Memory B cell (primary cell): ENCODE measurements at regions not wholly inside any gene's neighbourhood (a gene's known extent, or its start where the extent isn't known, plus 50 kb on each side); places are given as distances from the start of the nearest gene placed in this dataset.

ENCODE experiments used
- ATAC-seq: fragments of 150-1000 bp; cut with Tn5 transposase; 2 replicates; pipeline ENCODE4 v1.10.0; 2021; ENCODE audit warnings: low read depth, mild to moderate bottlenecking, moderate library complexity
- DNase-seq, 2 donors: peaks; one replicate each; pipeline ENCODE4 v3.0.0; 2022; ENCODE audit warnings: low spot score in 2 of 2
- H3K27ac Mint-ChIP-seq: one replicate; pipeline ENCODE4 v1.8.0; 2022; ENCODE audit warnings: mild to moderate bottlenecking, moderate library complexity, mixed read lengths
- H3K27me3 Mint-ChIP-seq: one replicate; pipeline ENCODE4 v1.8.0; 2022; ENCODE audit warnings: mixed read lengths
- H3K36me3 Mint-ChIP-seq: one replicate; pipeline ENCODE4 v1.8.0; 2022; ENCODE audit warnings: mild to moderate bottlenecking, mixed read lengths
- H3K4me1 Mint-ChIP-seq: one replicate; pipeline ENCODE4 v1.8.0; 2022; ENCODE audit warnings: mixed read lengths
- H3K4me3 Mint-ChIP-seq: one replicate; pipeline ENCODE4 v1.8.0; 2022; ENCODE audit warnings: mild to moderate bottlenecking, moderate library complexity, mixed read lengths
- H3K9me3 Mint-ChIP-seq: one replicate; pipeline ENCODE4 v1.8.0; 2022; ENCODE audit warnings: mixed read lengths

DNA sequence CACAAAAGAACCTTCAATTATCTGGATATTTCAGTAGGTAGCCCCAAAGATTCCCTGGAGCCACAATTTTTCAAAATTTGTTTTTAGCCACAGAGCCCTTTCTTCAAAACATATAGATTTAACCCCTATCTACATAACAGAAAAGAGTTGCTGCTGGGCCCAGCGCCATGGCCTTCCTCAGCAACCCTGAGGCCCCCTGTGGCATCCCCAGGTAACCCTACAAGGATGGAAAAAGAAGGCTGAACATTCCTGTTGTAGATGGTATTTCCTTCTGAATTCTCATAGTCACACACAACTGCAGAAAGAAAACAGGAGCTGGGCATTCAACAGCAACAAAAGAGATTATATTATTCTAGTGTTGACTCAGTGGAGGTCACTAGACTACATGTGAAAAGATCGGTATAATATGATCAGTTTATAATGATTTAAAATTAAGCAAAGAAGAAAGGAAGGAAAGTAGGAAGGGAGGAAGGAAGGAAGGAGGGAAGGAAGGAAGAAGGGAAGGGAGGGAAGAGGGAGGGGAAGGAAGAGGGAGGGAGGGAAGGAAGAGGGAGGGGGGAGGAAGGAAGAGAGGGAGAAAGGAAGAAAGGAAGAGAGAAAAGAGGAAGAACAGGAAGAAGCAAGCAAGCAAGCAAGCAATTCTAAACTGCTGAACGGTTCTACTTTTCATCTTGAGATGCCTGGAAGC is 342.5 kb upstream of the NR2F2 start:
- ATAC-seq (no peak), DNase-seq (no peak)
- Mint-ChIP-seq H3K4me3 (no peak overlapping the region), H3K27me3 (peaks cover 2% of the 10 kb centered on the region), H3K9me3 (peaks cover 7% of the 10 kb centered on the region), H3K36me3 (no peaks in the 10 kb centered on the region), H3K4me1 (no peaks in the 10 kb centered on the region), H3K27ac (no peak overlapping the region)

DNA sequence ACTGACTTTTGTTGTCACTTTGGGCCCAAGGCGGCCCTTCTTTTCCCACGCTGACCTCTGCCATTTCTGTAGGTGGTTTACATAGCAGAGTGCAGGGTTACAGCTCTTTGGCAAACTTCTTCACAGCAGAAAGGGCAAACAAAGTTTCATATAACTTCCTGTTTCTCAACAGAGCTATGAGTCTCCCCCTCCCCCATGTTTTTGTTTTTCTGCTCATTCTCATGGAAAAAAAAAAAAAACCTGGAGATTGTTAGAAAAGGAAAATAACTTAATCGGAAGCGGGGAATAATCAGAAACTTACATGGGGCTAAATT is 342.0 kb upstream of the NR2F2 start:
- no peak for DNase-seq

DNA sequence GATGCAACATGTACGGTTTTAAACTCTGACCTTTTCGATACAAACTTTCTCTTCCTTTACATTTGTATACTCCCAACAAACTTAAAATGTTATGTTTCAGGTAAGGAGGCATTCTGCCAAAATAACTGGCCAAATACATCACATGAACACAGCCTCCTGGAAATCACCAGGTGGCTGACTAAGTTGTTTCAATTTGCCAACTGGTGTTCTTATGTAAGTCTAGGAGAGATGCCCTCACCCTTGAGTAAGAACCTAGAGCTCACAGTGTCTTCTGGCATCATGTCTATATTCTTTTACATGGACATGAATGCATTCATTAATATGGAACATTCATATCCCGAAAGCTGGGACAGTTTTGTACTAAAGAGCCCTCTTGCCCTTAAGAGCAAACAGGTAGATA is 341.1 kb upstream of the NR2F2 start:
- peaks cover 6% of the 10 kb centered on the region for H3K9me3 Mint-ChIP-seq
- no peaks in the 10 kb centered on the region for H3K4me1 Mint-ChIP-seq
- peaks cover 2% of the 10 kb centered on the region for H3K27me3 Mint-ChIP-seq
- H3K4me3 Mint-ChIP-seq, result no peak overlapping the region
- ATAC-seq (no peak), DNase-seq (no peak)
- no peaks in the 10 kb centered on the region for H3K36me3 Mint-ChIP-seq
- H3K27ac Mint-ChIP-seq, result no peak overlapping the region

More for the DNA sequence above, 342.0 kb upstream of the NR2F2 start:
- no peak for ATAC-seq
- H3K27ac Mint-ChIP-seq, result no peak overlapping the region
- H3K4me1 Mint-ChIP-seq, result no peaks in the 10 kb centered on the region
- peaks cover 2% of the 10 kb centered on the region for H3K27me3 Mint-ChIP-seq
- no peaks in the 10 kb centered on the region for H3K36me3 Mint-ChIP-seq
- no peak overlapping the region for H3K4me3 Mint-ChIP-seq
- peaks cover 7% of the 10 kb centered on the region for H3K9me3 Mint-ChIP-seq

DNA sequence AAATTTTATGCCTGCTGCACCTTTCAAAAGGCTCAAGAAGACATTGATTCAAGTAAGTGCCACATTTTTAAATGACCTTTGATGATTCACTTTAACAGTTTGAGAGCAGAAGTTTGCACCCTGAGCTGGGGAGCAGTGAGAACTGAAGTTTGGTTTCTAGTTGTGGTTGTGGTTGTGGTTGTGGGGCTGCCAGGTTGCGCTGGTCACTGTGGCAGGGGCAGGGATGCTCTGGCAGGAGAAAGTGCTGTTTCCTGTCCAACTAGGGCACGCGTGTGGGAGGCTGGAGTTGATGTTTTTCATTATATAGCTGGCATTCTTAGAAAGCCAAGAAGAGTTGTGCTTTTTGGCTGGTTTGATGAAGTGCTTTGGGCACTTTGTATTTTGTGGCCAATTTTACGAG is 339.7 kb upstream of the NR2F2 start:
- no peak overlapping the region for H3K4me3 Mint-ChIP-seq
- no peak for ATAC-seq
- H3K4me1 Mint-ChIP-seq, result no peaks in the 10 kb centered on the region
- DNase-seq, result no peak
- H3K27me3 Mint-ChIP-seq, result peaks cover 2% of the 10 kb centered on the region
- peaks cover 6% of the 10 kb centered on the region for H3K9me3 Mint-ChIP-seq
- no peak overlapping the region for H3K27ac Mint-ChIP-seq
- no peaks in the 10 kb centered on the region for H3K36me3 Mint-ChIP-seq

DNA sequence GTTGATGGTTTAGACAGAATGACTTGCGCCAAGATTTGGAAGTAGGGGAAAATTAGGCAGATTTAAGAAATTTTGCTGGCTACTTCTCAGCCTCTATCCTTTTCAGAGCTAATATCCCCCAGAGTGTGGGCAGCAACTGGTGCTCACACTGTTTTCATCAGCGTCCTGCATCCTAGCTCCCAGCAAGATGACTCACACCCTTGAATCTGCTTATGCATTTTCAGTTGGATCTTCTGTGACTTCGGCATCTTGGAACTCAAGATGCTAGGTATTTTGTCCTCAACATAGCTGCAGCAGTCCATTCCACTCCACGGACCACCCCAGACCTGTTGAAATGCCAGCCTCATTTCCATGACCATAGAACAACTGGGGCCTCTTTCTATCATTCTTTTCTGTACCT is 336.1 kb upstream of the NR2F2 start:
- no peak overlapping the region for H3K4me3 Mint-ChIP-seq
- H3K9me3 Mint-ChIP-seq, result peaks cover 3% of the 10 kb centered on the region
- H3K27ac Mint-ChIP-seq, result no peak overlapping the region
- H3K36me3 Mint-ChIP-seq, result no peaks in the 10 kb centered on the region
- H3K4me1 Mint-ChIP-seq, result no peaks in the 10 kb centered on the region
- ATAC-seq (no peak), DNase-seq (no peak)
- H3K27me3 Mint-ChIP-seq, result peaks cover 2% of the 10 kb centered on the region

DNA sequence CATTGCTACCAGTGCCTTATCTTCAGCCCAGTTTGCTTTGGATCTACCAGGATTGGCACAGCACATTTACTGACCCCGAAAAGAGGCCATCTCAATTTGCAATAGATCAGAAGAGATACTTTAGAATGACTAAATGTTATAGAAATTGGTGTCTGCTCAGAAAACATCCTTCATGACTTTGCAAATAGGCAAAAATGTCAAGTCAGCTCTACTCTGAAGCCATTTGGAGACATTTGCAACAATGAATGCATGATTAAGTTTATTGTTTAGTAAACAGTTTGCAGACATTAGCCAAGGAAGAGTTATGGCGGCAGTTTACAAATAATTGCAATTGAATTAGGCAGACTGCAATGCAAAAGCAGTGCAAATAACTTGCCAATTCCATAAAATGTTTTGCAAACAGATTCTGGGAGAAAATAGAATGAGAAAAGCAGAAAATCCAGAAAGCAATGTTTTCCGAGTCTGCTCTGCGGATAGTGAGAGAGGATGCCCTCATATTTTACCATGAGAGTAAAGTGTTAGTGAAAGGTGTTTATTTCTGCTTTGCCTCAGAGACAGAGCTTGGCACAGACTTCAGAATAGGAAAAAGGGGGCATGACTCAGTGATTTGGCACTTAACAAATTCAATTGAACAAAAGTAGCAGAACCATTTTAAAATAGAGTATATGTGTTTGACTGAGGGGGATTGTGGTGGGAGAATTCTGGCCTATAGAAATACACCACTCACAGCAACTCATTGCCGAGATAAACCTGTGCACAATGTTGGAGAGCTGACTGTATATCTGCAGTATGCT is 334.9 kb upstream of the NR2F2 start:
- ATAC-seq (no peak), DNase-seq (no peak)
- no peak overlapping the region for H3K27ac Mint-ChIP-seq
- no peaks in the 10 kb centered on the region for H3K36me3 Mint-ChIP-seq
- H3K4me3 Mint-ChIP-seq, result no peak overlapping the region
- H3K4me1 Mint-ChIP-seq, result no peaks in the 10 kb centered on the region
- H3K27me3 Mint-ChIP-seq, result no peaks in the 10 kb centered on the region
- peaks cover 2% of the 10 kb centered on the region for H3K9me3 Mint-ChIP-seq

DNA sequence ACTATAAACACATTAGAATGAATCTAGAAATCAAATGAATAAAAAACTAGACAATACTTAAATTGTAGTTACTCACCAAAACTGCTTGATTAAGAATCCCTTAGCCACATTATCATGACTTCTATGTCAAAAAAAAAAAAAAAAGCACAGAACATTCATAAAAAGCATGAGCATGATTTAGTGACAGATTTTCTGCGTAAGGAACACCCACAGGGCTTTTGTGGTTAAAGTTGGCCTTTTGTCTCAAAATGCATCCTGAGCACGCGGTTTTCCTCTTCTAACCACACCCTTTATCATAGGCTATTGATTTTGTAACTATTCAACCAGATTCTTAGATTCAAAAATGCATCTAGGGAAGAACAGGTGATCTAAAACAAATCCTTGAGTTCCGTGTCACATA is 334.0 kb upstream of the NR2F2 start:
- DNase-seq (no peak), ATAC-seq (no peak)
- Mint-ChIP-seq H3K9me3 (peaks cover 2% of the 10 kb centered on the region), H3K4me3 (no peak overlapping the region), H3K36me3 (no peaks in the 10 kb centered on the region), H3K27me3 (no peaks in the 10 kb centered on the region), H3K27ac (no peak overlapping the region), H3K4me1 (no peaks in the 10 kb centered on the region)

DNA sequence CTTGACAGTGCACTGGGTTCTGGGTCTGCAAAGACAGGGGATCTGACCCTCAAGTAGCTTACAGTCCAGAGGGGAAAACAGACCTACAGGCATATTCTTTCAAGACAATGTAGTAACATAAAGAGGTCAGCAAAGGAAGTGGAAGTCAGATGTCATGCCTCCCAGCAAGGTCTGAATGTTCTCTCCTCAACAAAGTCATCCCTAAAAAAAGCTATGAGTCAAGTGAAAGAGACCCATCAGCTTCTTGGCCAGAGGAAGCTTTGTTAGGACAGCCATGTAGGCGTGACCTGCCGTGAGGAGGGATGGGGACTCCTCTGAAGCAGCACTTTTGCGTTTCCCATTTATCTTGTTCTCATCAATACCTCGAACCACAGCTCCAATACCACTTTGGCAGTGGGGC is 331.6 kb upstream of the NR2F2 start:
- Mint-ChIP-seq H3K4me1 (no peaks in the 10 kb centered on the region), H3K4me3 (no peak overlapping the region), H3K27ac (no peak overlapping the region), H3K9me3 (peaks cover 2% of the 10 kb centered on the region), H3K36me3 (no peaks in the 10 kb centered on the region), H3K27me3 (no peaks in the 10 kb centered on the region)
- ATAC-seq (no peak), DNase-seq (no peak)

DNA sequence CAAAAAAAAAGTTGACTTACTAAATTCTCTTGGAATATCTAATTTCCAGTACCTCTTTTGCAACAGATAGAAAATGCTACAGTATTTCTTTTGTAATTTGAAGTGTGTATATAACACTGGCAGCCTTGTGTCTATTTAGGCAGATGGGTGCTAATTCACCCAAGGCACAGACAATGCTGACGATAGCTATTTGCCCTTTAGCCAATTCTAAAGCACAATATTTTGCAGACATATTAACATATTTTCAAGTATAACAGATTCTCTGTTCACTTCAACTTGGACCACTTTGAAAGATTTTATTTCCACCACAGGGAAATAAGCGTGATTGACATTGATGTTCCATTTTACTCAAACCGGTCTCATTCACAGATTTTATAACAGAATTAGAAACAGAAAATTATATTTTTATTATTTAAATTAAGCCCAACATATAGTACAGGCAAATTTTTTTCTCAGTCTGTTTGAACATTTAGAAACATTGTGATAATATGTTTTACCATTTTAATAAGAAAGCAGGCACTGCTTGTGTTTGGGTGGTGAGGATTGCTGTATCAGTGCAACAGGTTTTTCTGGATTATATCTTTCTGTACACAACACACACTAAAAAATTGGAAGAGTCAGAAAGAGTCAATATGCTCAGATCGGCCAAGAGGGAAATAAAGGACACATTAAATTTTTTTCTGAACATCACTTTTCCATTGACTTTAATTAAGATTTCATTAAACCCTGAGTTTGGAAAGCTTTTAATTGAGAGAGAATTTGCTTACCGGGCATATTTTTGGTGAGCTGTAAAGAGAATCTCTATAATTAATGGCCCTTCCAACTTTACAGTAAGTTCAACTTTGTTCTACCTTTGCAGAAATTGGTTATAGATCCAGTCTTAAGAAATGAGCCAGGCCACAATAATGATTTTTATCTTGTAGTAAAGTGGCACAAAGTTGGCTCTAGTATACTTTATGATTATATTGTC is 327.3 kb upstream of the NR2F2 start:
- no peaks in the 10 kb centered on the region for H3K36me3 Mint-ChIP-seq
- ATAC-seq, result no peak
- no peak overlapping the region for H3K4me3 Mint-ChIP-seq
- H3K9me3 Mint-ChIP-seq, result peaks cover 5% of the 10 kb centered on the region
- no peak overlapping the region for H3K27ac Mint-ChIP-seq
- no peaks in the 10 kb centered on the region for H3K27me3 Mint-ChIP-seq
- no peak for DNase-seq
- H3K4me1 Mint-ChIP-seq, result no peaks in the 10 kb centered on the region

DNA sequence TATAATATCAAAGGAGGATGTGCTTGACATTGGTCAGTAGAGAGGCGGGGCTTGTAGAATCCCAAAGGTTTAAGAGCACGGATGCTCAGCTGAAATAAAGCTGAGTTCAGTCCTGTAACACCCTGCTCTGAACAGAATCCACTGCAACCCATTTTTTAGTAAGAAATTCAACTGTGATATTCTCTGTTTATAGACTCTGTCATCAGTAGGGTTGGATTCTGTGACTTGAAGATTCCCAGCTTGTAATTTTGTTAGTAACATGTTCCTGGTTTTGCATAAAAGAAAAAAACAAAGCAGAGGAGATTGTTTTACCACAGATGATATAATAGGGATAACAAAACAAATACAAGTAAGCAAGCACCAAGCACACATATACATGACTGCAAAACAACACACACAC is 324.6 kb upstream of the NR2F2 start:
- Mint-ChIP-seq H3K9me3 (peaks cover 5% of the 10 kb centered on the region), H3K36me3 (no peaks in the 10 kb centered on the region), H3K27ac (no peak overlapping the region), H3K4me1 (no peaks in the 10 kb centered on the region), H3K4me3 (no peak overlapping the region), H3K27me3 (no peaks in the 10 kb centered on the region)
- DNase-seq (no peak), ATAC-seq (no peak)

DNA sequence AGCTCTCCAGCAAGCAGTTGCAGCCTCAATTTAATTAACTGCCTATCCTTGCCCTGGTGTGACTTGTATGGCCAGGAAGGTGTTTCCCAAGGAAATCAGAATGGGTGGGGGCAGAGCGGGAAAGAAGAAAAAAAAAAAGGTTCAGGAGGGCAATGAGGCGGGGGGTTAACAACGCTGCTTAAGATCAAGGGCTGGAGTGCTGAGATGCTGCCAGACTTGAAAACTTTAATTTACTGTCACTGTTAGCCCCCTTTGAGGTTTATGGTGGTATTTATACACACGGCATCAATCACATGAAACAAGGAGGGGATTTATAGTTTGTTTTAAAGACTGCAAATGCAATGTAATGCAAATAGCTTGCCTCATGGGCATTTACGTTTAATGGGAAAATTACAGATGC is 319.4 kb upstream of the NR2F2 start:
- Mint-ChIP-seq H3K36me3 (no peaks in the 10 kb centered on the region), H3K4me1 (no peaks in the 10 kb centered on the region), H3K9me3 (peaks cover 5% of the 10 kb centered on the region), H3K27me3 (no peaks in the 10 kb centered on the region), H3K27ac (no peak overlapping the region), H3K4me3 (no peak overlapping the region)
- ATAC-seq (no peak), DNase-seq (no peak)

DNA sequence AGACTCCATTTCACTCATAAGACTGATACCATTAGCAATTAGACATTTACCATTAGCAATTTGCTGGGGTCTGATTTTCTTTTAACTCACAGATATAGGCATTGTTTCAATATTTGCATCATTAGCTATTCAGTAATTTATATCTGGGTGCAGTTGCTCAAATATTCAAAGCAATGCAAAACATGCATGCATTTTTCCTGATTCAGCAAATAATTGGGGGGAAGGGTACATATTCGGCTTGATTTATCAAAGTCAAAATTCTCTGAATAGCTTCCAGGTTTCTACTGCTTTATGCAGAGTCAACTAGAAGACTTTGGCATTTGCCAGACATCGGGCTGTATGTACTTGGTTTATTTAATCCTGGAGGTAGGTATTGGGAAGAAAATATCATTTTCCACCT is 315.6 kb upstream of the NR2F2 start:
- Mint-ChIP-seq H3K4me1 (no peaks in the 10 kb centered on the region), H3K27me3 (no peaks in the 10 kb centered on the region), H3K27ac (no peak overlapping the region), H3K9me3 (peaks cover 1% of the 10 kb centered on the region), H3K4me3 (no peak overlapping the region), H3K36me3 (no peaks in the 10 kb centered on the region)
- no peak for DNase-seq
- no peak for ATAC-seq

DNA sequence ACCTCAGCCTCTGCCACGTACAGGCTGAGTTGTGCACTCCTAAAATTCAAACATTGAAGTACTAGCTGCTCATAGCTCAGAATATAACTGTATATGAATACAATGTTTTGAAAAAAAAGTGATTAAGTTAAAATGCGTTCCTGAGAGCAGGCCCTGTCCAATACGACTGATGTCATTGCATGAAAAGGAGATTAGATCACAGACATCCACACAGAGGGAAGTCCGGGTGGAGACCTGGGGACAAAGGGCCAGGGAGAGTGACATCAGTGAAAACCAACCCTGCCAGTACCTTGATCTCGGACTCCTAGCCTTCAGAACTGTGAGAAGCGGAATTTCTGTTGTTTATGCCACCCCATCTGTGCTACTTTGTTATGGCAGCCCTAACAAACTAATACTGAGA is 311.4 kb upstream of the NR2F2 start:
- Mint-ChIP-seq H3K4me1 (no peaks in the 10 kb centered on the region), H3K27me3 (no peaks in the 10 kb centered on the region), H3K36me3 (no peaks in the 10 kb centered on the region), H3K4me3 (no peak overlapping the region), H3K27ac (no peak overlapping the region), H3K9me3 (no peaks in the 10 kb centered on the region)
- DNase-seq (no peak), ATAC-seq (no peak)

DNA sequence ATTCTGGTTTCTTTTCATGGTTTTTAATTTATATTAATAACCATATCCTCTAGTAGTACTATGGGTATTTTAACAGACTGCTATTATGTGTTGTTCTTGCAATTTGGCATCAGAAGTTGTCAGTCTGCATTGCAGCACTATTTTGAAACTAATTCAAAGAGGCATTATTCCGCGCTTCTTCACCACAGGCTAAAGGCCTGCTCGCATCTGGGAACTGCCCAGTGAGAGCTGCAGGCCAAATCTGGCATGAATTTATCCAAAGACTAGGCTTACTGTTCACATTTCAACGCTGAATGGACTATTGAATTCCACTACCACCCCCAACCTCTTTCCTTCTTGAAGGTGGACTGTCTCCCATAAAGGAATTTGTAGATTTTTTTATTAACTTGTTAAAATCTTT is 310.4 kb upstream of the NR2F2 start:
- DNase-seq (no peak), ATAC-seq (no peak)
- Mint-ChIP-seq H3K36me3 (no peaks in the 10 kb centered on the region), H3K9me3 (no peaks in the 10 kb centered on the region), H3K4me3 (no peak overlapping the region), H3K4me1 (no peaks in the 10 kb centered on the region), H3K27me3 (no peaks in the 10 kb centered on the region), H3K27ac (no peak overlapping the region)
